ENCODE measurements at regions not wholly inside any gene's neighbourhood (a gene's known extent, or its start where the extent isn't known, plus 50 kb on each side); places are given as distances from the start of the nearest gene placed in this dataset.

DNA sequence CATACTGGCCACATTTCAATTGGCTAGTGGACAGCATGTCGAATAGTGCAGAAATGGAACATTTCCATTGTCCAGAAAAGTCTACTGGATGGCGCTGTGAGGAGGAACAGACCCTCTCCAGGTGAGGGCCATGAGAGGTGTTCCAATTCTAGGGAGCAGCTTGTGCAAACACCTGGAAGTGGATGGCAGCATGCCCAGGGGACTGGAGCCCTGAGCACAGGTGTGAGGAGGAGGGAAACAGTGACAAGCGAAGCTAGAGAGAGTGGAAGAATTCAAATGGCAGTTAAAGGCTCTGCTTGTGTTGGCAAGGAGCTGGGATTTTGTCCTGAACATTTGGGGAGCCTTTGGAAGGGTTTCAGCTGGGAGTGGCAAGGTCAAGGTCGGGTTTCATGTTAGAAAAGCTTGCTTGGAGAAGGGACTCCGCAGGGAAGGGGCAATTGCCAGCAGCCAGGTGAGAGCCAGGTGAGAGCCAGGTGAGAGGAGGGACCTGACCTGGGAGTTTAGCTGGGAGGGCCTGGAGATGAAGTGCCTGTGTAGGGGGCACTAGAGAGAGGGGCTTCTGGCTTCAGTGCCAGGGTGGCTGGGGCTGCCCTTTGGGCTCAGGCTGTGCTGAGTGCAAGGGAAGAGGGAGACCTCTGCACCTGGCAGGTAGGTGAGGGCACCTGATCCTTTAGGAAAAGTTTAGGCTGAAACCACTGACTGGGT lies 93.8 kb downstream of the LINGO1 start:
- Histone ChIP-seq H3K27me3 (no peaks in the 10 kb centered on the region), H3K4me1 (peaks cover 21% of the 10 kb centered on the region), H3K36me3 (no peaks in the 10 kb centered on the region), H3K27ac (peak overlapping the region; percentile 11), H3K4me3 (no peak overlapping the region), H3K9me3 (no peaks in the 10 kb centered on the region)
- intact Hi-C loops (cut with DNase I): no loop called here
- TF ChIP-seq, protein P1, sequence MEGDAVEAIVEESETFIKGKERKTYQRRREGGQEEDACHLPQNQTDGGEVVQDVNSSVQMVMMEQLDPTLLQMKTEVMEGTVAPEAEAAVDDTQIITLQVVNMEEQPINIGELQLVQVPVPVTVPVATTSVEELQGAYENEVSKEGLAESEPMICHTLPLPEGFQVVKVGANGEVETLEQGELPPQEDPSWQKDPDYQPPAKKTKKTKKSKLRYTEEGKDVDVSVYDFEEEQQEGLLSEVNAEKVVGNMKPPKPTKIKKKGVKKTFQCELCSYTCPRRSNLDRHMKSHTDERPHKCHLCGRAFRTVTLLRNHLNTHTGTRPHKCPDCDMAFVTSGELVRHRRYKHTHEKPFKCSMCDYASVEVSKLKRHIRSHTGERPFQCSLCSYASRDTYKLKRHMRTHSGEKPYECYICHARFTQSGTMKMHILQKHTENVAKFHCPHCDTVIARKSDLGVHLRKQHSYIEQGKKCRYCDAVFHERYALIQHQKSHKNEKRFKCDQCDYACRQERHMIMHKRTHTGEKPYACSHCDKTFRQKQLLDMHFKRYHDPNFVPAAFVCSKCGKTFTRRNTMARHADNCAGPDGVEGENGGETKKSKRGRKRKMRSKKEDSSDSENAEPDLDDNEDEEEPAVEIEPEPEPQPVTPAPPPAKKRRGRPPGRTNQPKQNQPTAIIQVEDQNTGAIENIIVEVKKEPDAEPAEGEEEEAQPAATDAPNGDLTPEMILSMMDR (IDR thresholded peaks at IDR 0.05): no peak
- peak; percentile 92 for DNase-seq
- ATAC-seq: peak; percentile 63

DNA sequence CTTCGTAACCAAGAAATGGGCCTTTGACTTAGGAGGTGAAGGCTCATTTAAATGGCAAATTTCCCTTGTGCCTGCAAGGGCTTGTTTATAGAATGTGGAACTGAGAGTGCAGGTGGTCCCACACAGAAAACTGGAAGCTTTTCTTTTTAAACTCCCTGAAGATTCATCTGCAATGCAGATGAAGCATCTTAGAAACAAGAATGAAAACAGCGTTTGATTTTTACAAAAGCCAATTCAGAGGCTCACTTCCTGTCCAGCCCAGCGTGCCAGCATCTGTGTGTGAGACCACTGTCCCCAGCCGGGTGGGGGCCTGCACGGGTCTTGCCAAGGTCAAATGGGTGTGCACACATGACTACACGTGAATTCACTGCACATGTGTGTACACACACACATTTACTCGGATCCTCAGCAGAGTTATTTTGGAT lies 94.7 kb downstream of the LINGO1 start:
- Histone ChIP-seq H3K9me3 (no peaks in the 10 kb centered on the region), H3K36me3 (no peaks in the 10 kb centered on the region), H3K4me1 (peaks cover 15% of the 10 kb centered on the region), H3K4me3 (no peak overlapping the region), H3K27ac (no peak overlapping the region), H3K27me3 (no peaks in the 10 kb centered on the region)
- TF ChIP-seq, protein P1 (IDR thresholded peaks at IDR 0.05): no peak
- intact Hi-C loops (cut with DNase I): no loop called here
- DNase-seq: peak; percentile 56
- no peak for ATAC-seq

DNA sequence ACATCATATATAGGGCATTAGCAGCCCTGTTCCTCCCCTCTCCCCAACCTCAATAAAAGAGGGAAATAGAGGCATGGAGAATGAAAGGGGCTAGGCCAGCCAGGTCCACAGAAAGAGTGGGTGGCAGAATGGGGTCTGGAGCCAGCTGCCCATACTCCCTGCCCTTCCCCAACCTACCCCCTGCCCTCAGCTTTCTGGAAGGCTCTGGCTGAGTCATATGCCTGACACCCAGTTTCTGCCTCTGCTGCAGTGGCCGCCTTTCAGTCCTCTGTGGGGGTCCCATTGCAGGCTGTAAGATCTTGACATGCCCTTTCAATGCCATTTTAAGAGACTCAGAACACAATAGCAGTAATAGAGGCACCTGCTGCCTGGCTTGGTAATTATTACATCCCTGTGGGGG lies 95.7 kb downstream of the LINGO1 start:
- Histone ChIP-seq H3K4me1 (peaks cover 8% of the 10 kb centered on the region), H3K27ac (no peak overlapping the region), H3K36me3 (no peaks in the 10 kb centered on the region), H3K27me3 (no peaks in the 10 kb centered on the region), H3K4me3 (no peak overlapping the region), H3K9me3 (no peaks in the 10 kb centered on the region)
- no peak for ATAC-seq
- peak; percentile 26 for DNase-seq
- intact Hi-C loops (cut with DNase I): no loop called here
- TF ChIP-seq, protein P1 (IDR thresholded peaks at IDR 0.05): no peak

DNA sequence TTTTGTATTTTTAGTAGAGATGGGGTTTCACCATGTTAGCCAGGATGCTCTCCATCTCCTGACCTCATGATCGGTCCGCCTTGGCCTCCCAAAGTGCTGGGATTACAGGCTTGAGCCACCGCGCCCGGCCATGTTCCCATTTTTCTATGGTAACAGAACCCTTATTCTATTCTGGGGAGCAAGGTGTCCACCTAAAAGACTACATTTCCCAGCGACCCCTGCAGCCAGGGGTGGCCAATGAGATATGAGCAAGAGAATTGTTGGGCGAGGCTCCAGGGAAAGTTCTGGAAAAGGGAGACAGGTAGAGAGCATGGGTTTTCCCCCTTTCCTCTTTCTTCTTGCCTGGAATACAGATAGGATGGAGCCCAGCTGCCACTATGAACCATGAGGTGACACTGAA lies 96.9 kb downstream of the LINGO1 start:
- no peaks in the 10 kb centered on the region for H3K27me3 ChIP-seq
- no peak overlapping the region for H3K4me3 ChIP-seq
- peaks cover 3% of the 10 kb centered on the region for H3K4me1 ChIP-seq
- H3K36me3 ChIP-seq: no peaks in the 10 kb centered on the region
- TF ChIP-seq, protein P1 (IDR thresholded peaks at IDR 0.05): no peak
- ATAC-seq: no peak
- intact Hi-C loops (cut with DNase I): no loop called here
- H3K9me3 ChIP-seq: no peaks in the 10 kb centered on the region
- DNase-seq: peak; percentile 15
- H3K27ac ChIP-seq: no peak overlapping the region

Measured in upper lobe of right lung (tissue), 1 donor.